ENCODE measurements at regions not wholly inside any gene's neighbourhood (a gene's known extent, or its start where the extent isn't known, plus 50 kb on each side); places are given as distances from the start of the nearest gene placed in this dataset.

GRCh38 chr6:78132671-78133410, 480.0 kb downstream of the MEI4 start:
- H3K9me3 ChIP-seq (replicated peaks in 1 of 3) = no peaks in the 10 kb centered on the region
- no peaks in the 10 kb centered on the region for H3K4me1 ChIP-seq (replicated peaks in 1 of 2)
- 85 to 95% (median 87%) methylated on average over 8 of the region's 8 CpGs for WGBS, 4 donors
- no peaks in the 10 kb centered on the region for H3K27me3 ChIP-seq
- H3K4me3 ChIP-seq = no peak overlapping the region
- H3K36me3 ChIP-seq (replicated peaks in 1 of 2) = no peaks in the 10 kb centered on the region
- TF ChIP-seq POLR2A (IDR thresholded peaks at IDR 0.05) = no peak
- TF ChIP-seq CTCF (IDR thresholded peaks at IDR 0.05) = no peak
- intact Hi-C loops (cut with DNase I) = no loop called here
- no peak for DNase-seq
- no peak overlapping the region for H3K27ac ChIP-seq

- WGBS, 4 donors = 65 to 74% (median 72%) methylated on average over 3 of the region's 3 CpGs
- no peak for TF ChIP-seq CTCF (IDR thresholded peaks at IDR 0.05)
- intact Hi-C loops (cut with DNase I) = no loop called here
- DNase-seq = no peak
- Histone ChIP-seq H3K4me3 (no peak overlapping the region), H3K27ac (no peak overlapping the region), H3K4me1 (replicated peaks in 1 of 2) (no peaks in the 10 kb centered on the region), H3K36me3 (replicated peaks in 1 of 2) (no peaks in the 10 kb centered on the region), H3K27me3 (no peaks in the 10 kb centered on the region), H3K9me3 (replicated peaks in 1 of 3) (no peaks in the 10 kb centered on the region)
Measured at GRCh38 chr6:78150425-78150824, 497.6 kb downstream of the MEI4 start.

- intact Hi-C loops (cut with DNase I) = no loop called here
- no peaks in the 10 kb centered on the region for H3K4me1 ChIP-seq (replicated peaks in 1 of 2)
- H3K36me3 ChIP-seq (replicated peaks in 1 of 2) = no peaks in the 10 kb centered on the region
Measured at GRCh38 chr6:78153976-78154375, 501.1 kb downstream of the MEI4 start.

GRCh38 chr6:78157606-78158005, 504.8 kb downstream of the MEI4 start:
- intact Hi-C loops (cut with DNase I) = no loop called here
- 82 to 91% (median 85%) methylated on average over 2 of the region's 2 CpGs for WGBS, 4 donors
- Histone ChIP-seq H3K36me3 (replicated peaks in 1 of 2) (no peaks in the 10 kb centered on the region), H3K4me1 (replicated peaks in 1 of 2) (no peaks in the 10 kb centered on the region), H3K4me3 (no peak overlapping the region), H3K9me3 (replicated peaks in 1 of 3) (no peaks in the 10 kb centered on the region), H3K27ac (no peak overlapping the region), H3K27me3 (no peaks in the 10 kb centered on the region)
- DNase-seq = no peak
- TF ChIP-seq POLR2A (IDR thresholded peaks at IDR 0.05) (no peak), CTCF (IDR thresholded peaks at IDR 0.05) (no peak)

More at GRCh38 chr6:78153976-78154375, 501.1 kb downstream of the MEI4 start:
- H3K27me3 ChIP-seq = no peaks in the 10 kb centered on the region
- no peak overlapping the region for H3K27ac ChIP-seq
- no peaks in the 10 kb centered on the region for H3K9me3 ChIP-seq (replicated peaks in 1 of 3)
- H3K4me3 ChIP-seq = no peak overlapping the region
- TF ChIP-seq POLR2A (IDR thresholded peaks at IDR 0.05) = no peak
- TF ChIP-seq CTCF (IDR thresholded peaks at IDR 0.05) = no peak
- DNase-seq = no peak

Measured in adrenal gland (tissue), 9 donors.